ENCODE measurements at regions not wholly inside any gene's neighbourhood (a gene's known extent, or its start where the extent isn't known, plus 50 kb on each side); places are given as distances from the start of the nearest gene placed in this dataset.

GRCh38 chr18:55654986-55655385 is 67.0 kb upstream of the TCF4 start:
- TF ChIP-seq CTCF (IDR thresholded peaks at IDR 0.05; ENCODE audit: insufficient read depth, low read length, poor library complexity, severe bottlenecking) (no peak), EZH2phosphoT487 (conservative IDR thresholded peaks at IDR 0.05; ENCODE audit: low read length) (no peak)

Measured in SU-DHL-6 (cell line).